ENCODE measurements at regions not wholly inside any gene's neighbourhood (a gene's known extent, or its start where the extent isn't known, plus 50 kb on each side); places are given as distances from the start of the nearest gene placed in this dataset.

- TF ChIP-seq CTCF (IDR thresholded peaks at IDR 0.05; ENCODE audit: low read length) (no peak), EZH2 (optimal IDR thresholded peaks at IDR 0.05; ENCODE audit: low read depth, low read length) (no peak), EZH2phosphoT487 (IDR thresholded peaks at IDR 0.05; ENCODE audit: low read length) (no peak)
Measured at GRCh38 chr2:230634146-230634545, 78.5 kb upstream of the CAB39 start.

Data from MM.1S (cell line).